AG04449 (cell line): ENCODE measurements at regions not wholly inside any gene's neighbourhood (a gene's known extent, or its start where the extent isn't known, plus 50 kb on each side); places are given as distances from the start of the nearest gene placed in this dataset.

Experiments used
- CTCF ChIA-PET: fragments of 350-600 bp; formaldehyde crosslinking; extraction: SDS; loops from one replicate; lab custom pipeline; 2021; ENCODE audit warnings: antibody characterized with exemption; lab: Yijun Ruan, JAX
- POLR2A ChIA-PET: fragments of 400-600, 350-600 bp; formaldehyde crosslinking; extraction: SDS; loops from one replicate; lab custom pipeline; 2020; ENCODE audit warnings: antibody characterized with exemption, inconsistent platforms; lab: Yijun Ruan, JAX
- DNase-seq: peaks from one replicate; pipeline ENCODE4 v3.0.0-alpha.2; 2010; ENCODE audit warnings: low read depth, low spot score
- H3K4me3 ChIP-seq: 2 replicates; pipeline ENCODE4 v1.5.1; 2011; ENCODE audit warnings: low read depth, mild to moderate bottlenecking, control low read depth, low read length
- CTCF ChIP-seq: IDR thresholded peaks from one replicate; pipeline ENCODE4 v1.5.1; 2011; ENCODE audit warnings: mild to moderate bottlenecking, moderate library complexity, low read length, control low read depth, inconsistent platforms; ENCODE audit not compliant: insufficient read depth; ENCODE audit errors: missing control alignments

GRCh38 chr4:185870366-185870765, 58.4 kb upstream of the SORBS2 start:
- CTCF ChIA-PET: interaction anchor here (1.3 kb wide), 1 partner anchor 151 kb away, joined by 3 read pairs; no protein-coding TSS in a partner anchor
- DNase-seq: no peak
- H3K4me3 ChIP-seq: no peak overlapping the region
- POLR2A ChIA-PET: no interaction called here
- no peak for TF ChIP-seq CTCF

GRCh38 chr4:185872747-185873380, 60.9 kb upstream of the SORBS2 start:
- no peak for DNase-seq
- H3K4me3 ChIP-seq: no peak overlapping the region
- CTCF ChIA-PET: interaction anchor here (1.1 to 1.3 kb wide), 2 partner anchors 13 to 165 kb away, joined by 3 read pairs; no protein-coding TSS in a partner anchor
- POLR2A ChIA-PET: no interaction called here
- no peak for TF ChIP-seq CTCF

- H3K4me3 ChIP-seq: no peak overlapping the region
- no peak for DNase-seq
- ChIA-PET POLR2A (no interaction called here), CTCF (no interaction called here)
- no peak for TF ChIP-seq CTCF
Observed at GRCh38 chr4:185874516-185875230, 62.7 kb upstream of the SORBS2 start.

GRCh38 chr4:185875316-185875907, 63.4 kb upstream of the SORBS2 start:
- no peak for DNase-seq
- H3K4me3 ChIP-seq: no peak overlapping the region
- ChIA-PET POLR2A (no interaction called here), CTCF (interaction anchor here (1.3 kb wide), 1 partner anchor 146 kb away, joined by 3 read pairs; no protein-coding TSS in a partner anchor)
- TF ChIP-seq CTCF: no peak

- TF ChIP-seq CTCF: no peak
- ChIA-PET CTCF (no interaction called here), POLR2A (no interaction called here)
- no peak for DNase-seq
- no peak overlapping the region for H3K4me3 ChIP-seq
Observed at GRCh38 chr4:185878633-185879032, 66.6 kb upstream of the SORBS2 start.
